ENCODE measurements at regions not wholly inside any gene's neighbourhood (a gene's known extent, or its start where the extent isn't known, plus 50 kb on each side); places are given as distances from the start of the nearest gene placed in this dataset.

GRCh38 chr10:4024516-4025245 is 239.7 kb upstream of the KLF6 start:
- H3K27ac Mint-ChIP-seq, result no peak overlapping the region
- H3K4me3 Mint-ChIP-seq, result no peak overlapping the region
- DNase-seq, result no peak

GRCh38 chr10:4024027-4024426 is 239.0 kb upstream of the KLF6 start:
- Mint-ChIP-seq H3K27me3 (no peaks in the 10 kb centered on the region), H3K27ac (no peak overlapping the region), H3K4me1 (no peaks in the 10 kb centered on the region), H3K4me3 (no peak overlapping the region), H3K9me3 (peaks cover 0 to 3% (median 0%) of the 10 kb centered on the region in 9 donors), H3K36me3 (no peaks in the 10 kb centered on the region)
- POLR2A ChIA-PET, result no interaction called here
- DNase-seq, result no peak
- no peak for ATAC-seq

More at GRCh38 chr10:4024516-4025245, 239.7 kb upstream of the KLF6 start:
- POLR2A ChIA-PET, result no interaction called here
- Mint-ChIP-seq H3K27me3 (no peaks in the 10 kb centered on the region), H3K4me1 (no peaks in the 10 kb centered on the region), H3K9me3 (peaks cover 0 to 3% (median 0%) of the 10 kb centered on the region in 9 donors), H3K36me3 (no peaks in the 10 kb centered on the region)
- no peak for ATAC-seq

- no peak for ATAC-seq
- POLR2A ChIA-PET, result no interaction called here
These were observed 237.5 kb upstream of the KLF6 start for GRCh38 chr10:4022473-4022872.

GRCh38 chr10:4020631-4021030 is 235.6 kb upstream of the KLF6 start:
- H3K4me1 Mint-ChIP-seq, result no peaks in the 10 kb centered on the region
- DNase-seq, result no peak
- POLR2A ChIA-PET, result no interaction called here
- no peak overlapping the region for H3K4me3 Mint-ChIP-seq
- no peaks in the 10 kb centered on the region for H3K27me3 Mint-ChIP-seq
- no peak for ATAC-seq
- H3K36me3 Mint-ChIP-seq, result no peaks in the 10 kb centered on the region
- no peak overlapping the region for H3K27ac Mint-ChIP-seq
- H3K9me3 Mint-ChIP-seq, result peaks cover 0 to 3% (median 0%) of the 10 kb centered on the region in 9 donors

More at GRCh38 chr10:4022473-4022872, 237.5 kb upstream of the KLF6 start:
- peaks cover 0 to 3% (median 0%) of the 10 kb centered on the region in 9 donors for H3K9me3 Mint-ChIP-seq
- H3K27ac Mint-ChIP-seq, result no peak overlapping the region
- no peak overlapping the region for H3K4me3 Mint-ChIP-seq
- H3K27me3 Mint-ChIP-seq, result no peaks in the 10 kb centered on the region
- DNase-seq, result no peak
- H3K4me1 Mint-ChIP-seq, result no peaks in the 10 kb centered on the region
- H3K36me3 Mint-ChIP-seq, result no peaks in the 10 kb centered on the region

- Mint-ChIP-seq H3K36me3 (no peaks in the 10 kb centered on the region), H3K9me3 (peaks cover 0 to 3% (median 0%) of the 10 kb centered on the region in 9 donors), H3K27ac (no peak overlapping the region), H3K4me3 (no peak overlapping the region), H3K4me1 (peaks cover 0 to 6% (median 0%) of the 10 kb centered on the region in 4 donors), H3K27me3 (no peaks in the 10 kb centered on the region)
- DNase-seq (no peak), ATAC-seq (no peak)
- POLR2A ChIA-PET, result no interaction called here
These were observed 233.1 kb upstream of the KLF6 start for GRCh38 chr10:4018054-4018511.

GRCh38 chr10:4017336-4017735 is 232.3 kb upstream of the KLF6 start:
- H3K4me1 Mint-ChIP-seq, result peaks cover 0 to 10% (median under 1%) of the 10 kb centered on the region in 4 donors
- DNase-seq, result no peak
- H3K27me3 Mint-ChIP-seq, result no peaks in the 10 kb centered on the region
- POLR2A ChIA-PET, result no interaction called here
- no peak for ATAC-seq
- peaks cover 0 to 3% (median 0%) of the 10 kb centered on the region in 9 donors for H3K9me3 Mint-ChIP-seq
- no peaks in the 10 kb centered on the region for H3K36me3 Mint-ChIP-seq
- H3K27ac Mint-ChIP-seq, result no peak overlapping the region
- no peak overlapping the region for H3K4me3 Mint-ChIP-seq

- H3K27ac Mint-ChIP-seq, result no peak overlapping the region
- no peaks in the 10 kb centered on the region for H3K27me3 Mint-ChIP-seq
- H3K36me3 Mint-ChIP-seq, result no peaks in the 10 kb centered on the region
- no peak overlapping the region for H3K4me3 Mint-ChIP-seq
- POLR2A ChIA-PET, result interaction anchor here (0.8 kb wide), 1 partner anchor 19 kb away, joined by 3 read pairs; no protein-coding TSS in a partner anchor
- peaks cover 0 to 3% (median 0%) of the 10 kb centered on the region in 9 donors for H3K9me3 Mint-ChIP-seq
- peaks cover 0 to 10% (median under 1%) of the 10 kb centered on the region in 4 donors for H3K4me1 Mint-ChIP-seq
- ATAC-seq (no peak), DNase-seq (no peak)
These were observed 231.3 kb upstream of the KLF6 start for GRCh38 chr10:4016214-4016740.

GRCh38 chr10:4013651-4014121 is 228.7 kb upstream of the KLF6 start:
- no peaks in the 10 kb centered on the region for H3K9me3 Mint-ChIP-seq
- POLR2A ChIA-PET, result no interaction called here
- H3K27me3 Mint-ChIP-seq, result no peaks in the 10 kb centered on the region
- DNase-seq (no peak), ATAC-seq (no peak)
- peaks cover 0 to under 1% (median 0%) of the 10 kb centered on the region in 3 donors for H3K36me3 Mint-ChIP-seq
- no peak overlapping the region for H3K27ac Mint-ChIP-seq
- H3K4me1 Mint-ChIP-seq, result peaks cover 0 to 10% (median under 1%) of the 10 kb centered on the region in 4 donors
- no peak overlapping the region for H3K4me3 Mint-ChIP-seq

- peak overlapping the region in 1 of 10 donors; percentile 23 for H3K27ac Mint-ChIP-seq
- POLR2A ChIA-PET, result interaction anchor here (0.6 kb wide), 1 partner anchor 65 kb away, joined by 3 read pairs; no protein-coding TSS in a partner anchor
- H3K9me3 Mint-ChIP-seq, result no peaks in the 10 kb centered on the region
- no peak for ATAC-seq
- H3K4me1 Mint-ChIP-seq, result peaks cover 0 to 10% (median under 1%) of the 10 kb centered on the region in 4 donors
- H3K4me3 Mint-ChIP-seq, result no peak overlapping the region
- DNase-seq, result no peak
- H3K27me3 Mint-ChIP-seq, result no peaks in the 10 kb centered on the region
- H3K36me3 Mint-ChIP-seq, result peaks cover 0 to 3% (median 0%) of the 10 kb centered on the region in 3 donors
These were observed 227.8 kb upstream of the KLF6 start for GRCh38 chr10:4012848-4013247.

GRCh38 chr10:4011136-4011812 is 226.3 kb upstream of the KLF6 start:
- Mint-ChIP-seq H3K4me1 (peaks cover 0 to 14% (median under 1%) of the 10 kb centered on the region in 4 donors), H3K9me3 (no peaks in the 10 kb centered on the region), H3K36me3 (peaks cover 0 to 3% (median 0%) of the 10 kb centered on the region in 3 donors), H3K4me3 (no peak overlapping the region), H3K27me3 (no peaks in the 10 kb centered on the region), H3K27ac (peak overlapping the region in 1 of 10 donors; percentile 48)
- DNase-seq (no peak), ATAC-seq (no peak)
- POLR2A ChIA-PET, result no interaction called here

GRCh38 chr10:4008676-4009382 is 223.8 kb upstream of the KLF6 start:
- DNase-seq, result no peak
- Mint-ChIP-seq H3K9me3 (no peaks in the 10 kb centered on the region), H3K4me3 (no peak overlapping the region), H3K4me1 (peaks cover 0 to 17% (median under 1%) of the 10 kb centered on the region in 4 donors), H3K27ac (no peak overlapping the region), H3K27me3 (no peaks in the 10 kb centered on the region), H3K36me3 (peaks cover 0 to 4% (median 0%) of the 10 kb centered on the region in 3 donors)
- POLR2A ChIA-PET, result no interaction called here
- no peak for ATAC-seq

- H3K27me3 Mint-ChIP-seq, result no peaks in the 10 kb centered on the region
- H3K36me3 Mint-ChIP-seq, result peaks cover 0 to 5% (median 0%) of the 10 kb centered on the region in 3 donors
- no peak for DNase-seq
- H3K4me1 Mint-ChIP-seq, result peaks cover 0 to 12% (median under 1%) of the 10 kb centered on the region in 4 donors
- POLR2A ChIA-PET, result no interaction called here
- ATAC-seq, result no peak
- H3K9me3 Mint-ChIP-seq, result no peaks in the 10 kb centered on the region
- no peak overlapping the region for H3K27ac Mint-ChIP-seq
- H3K4me3 Mint-ChIP-seq, result no peak overlapping the region
These were observed 222.8 kb upstream of the KLF6 start for GRCh38 chr10:4007771-4008170.

Data from naive thymus-derived CD8-positive, alpha-beta T cell (primary cell).